ENCODE measurements at regions not wholly inside any gene's neighbourhood (a gene's known extent, or its start where the extent isn't known, plus 50 kb on each side); places are given as distances from the start of the nearest gene placed in this dataset.

DNA sequence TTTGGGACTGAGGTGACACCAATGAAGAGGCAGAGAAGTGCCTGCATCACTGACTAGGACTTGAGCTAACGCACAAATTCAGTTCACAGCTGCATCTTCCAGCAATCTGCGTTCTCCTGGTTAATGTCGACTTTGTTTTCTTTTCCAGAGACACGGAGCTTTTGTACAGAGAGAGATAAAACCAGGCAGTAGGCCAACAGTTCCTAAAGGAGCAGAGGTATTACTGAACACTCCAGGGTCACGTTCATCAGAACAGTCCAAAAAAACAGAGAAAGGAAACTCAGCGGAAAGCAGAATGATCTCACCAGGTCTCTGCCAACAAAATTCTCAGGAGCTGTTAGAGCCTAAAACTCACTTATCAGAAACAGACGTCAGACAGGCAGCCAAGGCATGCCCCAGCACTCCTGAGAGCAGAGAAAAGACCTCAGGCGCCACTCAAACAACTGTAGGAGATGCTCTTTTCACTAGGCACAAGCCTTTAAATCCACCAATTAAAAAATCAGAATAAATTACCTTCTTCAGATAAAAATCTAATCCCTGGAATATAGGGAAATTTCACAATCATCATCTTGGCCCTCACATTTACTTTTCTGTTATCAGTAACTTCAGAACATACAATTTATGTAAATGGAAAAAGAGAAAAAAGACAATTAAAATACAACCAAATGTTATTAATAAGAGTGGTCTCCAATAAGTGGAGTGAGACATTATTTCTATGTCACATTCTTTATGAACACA lies 95.9 kb upstream of the SPTBN1 start:
- Histone ChIP-seq H3K36me3 (ENCODE audit: control insufficient read depth, insufficient read depth, low read length) (no peaks in the 10 kb centered on the region), H3K4me1 (ENCODE audit: control insufficient read depth, insufficient read depth, low read length) (no peaks in the 10 kb centered on the region), H3K27ac (ENCODE audit: low read length) (peak overlapping the region; percentile 13), H3K27me3 (ENCODE audit: control insufficient read depth, insufficient read depth, low read length) (peaks cover 2% of the 10 kb centered on the region), H3K9me3 (ENCODE audit: control insufficient read depth, low read depth, low read length) (no peaks in the 10 kb centered on the region), H3K4me3 (ENCODE audit: low read length) (no peak overlapping the region)
- peak; percentile 25 to 29 for DNase-seq
- 22% methylated on average over 2 of the region's 8 CpGs for WGBS (ENCODE audit: insufficient coverage, low lambda C conversion rate)

DNA sequence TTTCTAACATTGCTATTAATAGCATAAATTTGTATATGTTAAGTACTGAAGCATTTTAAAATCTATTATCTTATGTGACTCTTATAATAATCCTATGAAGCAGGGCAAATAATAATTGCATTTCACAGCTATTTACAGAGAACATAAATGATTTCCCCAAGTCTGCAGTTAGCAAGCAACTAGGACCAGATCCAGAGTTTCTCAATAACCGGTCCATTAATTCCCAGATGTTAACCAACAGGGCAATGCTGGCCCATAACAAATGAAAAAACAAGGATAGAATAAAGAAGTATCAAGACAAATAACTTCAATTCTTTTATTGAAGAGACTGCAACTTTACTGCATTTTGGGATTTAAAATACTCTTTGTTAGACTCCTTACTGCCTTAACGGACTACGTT lies 91.7 kb upstream of the SPTBN1 start:
- no peak for DNase-seq
- no peak overlapping the region for H3K4me3 ChIP-seq (ENCODE audit: low read length)
- H3K9me3 ChIP-seq (ENCODE audit: control insufficient read depth, low read depth, low read length) = no peaks in the 10 kb centered on the region
- no peaks in the 10 kb centered on the region for H3K4me1 ChIP-seq (ENCODE audit: control insufficient read depth, insufficient read depth, low read length)
- WGBS (ENCODE audit: insufficient coverage, low lambda C conversion rate) = no CpG with 5 or more reads among the region's 3 CpGs
- H3K27me3 ChIP-seq (ENCODE audit: control insufficient read depth, insufficient read depth, low read length) = no peaks in the 10 kb centered on the region
- H3K36me3 ChIP-seq (ENCODE audit: control insufficient read depth, insufficient read depth, low read length) = no peaks in the 10 kb centered on the region
- no peak overlapping the region for H3K27ac ChIP-seq (ENCODE audit: low read length)

DNA sequence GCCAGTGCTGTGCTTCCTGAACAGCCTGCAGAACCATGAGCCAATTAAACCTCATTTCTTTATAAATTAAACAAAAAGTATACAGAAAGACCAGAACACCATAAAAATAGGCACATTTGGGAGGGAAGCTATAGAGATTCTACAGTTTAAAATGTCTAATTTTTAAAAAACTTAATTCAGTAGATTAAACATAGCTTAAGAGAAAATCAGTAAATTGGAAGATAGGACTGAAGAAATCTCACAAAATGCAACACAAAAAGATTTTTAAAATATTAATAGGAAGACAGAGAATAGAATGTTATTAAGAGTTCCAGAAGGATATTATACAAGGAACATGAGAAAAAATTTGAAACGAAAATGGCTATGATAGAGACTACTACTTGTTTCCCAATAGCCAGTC lies 90.5 kb upstream of the SPTBN1 start:
- H3K4me1 ChIP-seq (ENCODE audit: control insufficient read depth, insufficient read depth, low read length) = no peaks in the 10 kb centered on the region
- no peak overlapping the region for H3K4me3 ChIP-seq (ENCODE audit: low read length)
- WGBS (ENCODE audit: insufficient coverage, low lambda C conversion rate) = no CpG with 5 or more reads among the region's 1 CpG

DNA sequence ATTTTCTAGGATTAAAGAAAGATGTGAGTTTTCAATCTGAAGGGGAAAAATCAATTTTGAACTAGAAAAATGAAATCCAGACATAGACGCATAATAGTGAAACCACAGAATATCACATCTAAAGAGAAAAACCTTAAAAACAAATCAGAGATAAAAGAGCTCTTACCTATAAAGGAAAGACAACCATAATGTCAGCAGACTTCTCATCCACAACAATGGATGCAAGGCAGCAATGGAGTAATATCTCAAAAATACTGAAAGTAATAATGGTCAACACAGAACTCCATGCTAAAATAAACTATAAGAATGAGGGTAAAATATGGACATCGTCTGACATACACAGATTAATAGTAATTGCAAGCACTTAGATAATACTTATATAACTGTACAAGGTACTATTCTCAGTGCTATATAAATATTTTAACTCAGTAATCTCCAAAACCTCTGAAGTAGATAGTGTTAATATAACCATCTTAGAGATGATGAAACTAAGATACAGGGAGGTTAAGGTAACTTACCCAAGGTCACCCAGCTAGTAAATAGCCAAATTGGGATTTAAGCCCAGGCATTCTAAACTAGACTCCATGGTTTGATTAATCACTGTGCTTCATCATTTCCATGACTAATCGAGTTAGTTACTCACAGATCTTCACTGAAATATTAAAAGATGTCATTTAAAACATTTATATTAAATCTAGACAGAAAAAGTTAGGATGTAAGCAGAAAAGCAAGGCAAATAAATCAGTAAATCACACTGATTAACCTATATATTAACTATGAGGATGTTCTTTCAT lies 89.4 kb upstream of the SPTBN1 start:
- Histone ChIP-seq H3K9me3 (ENCODE audit: control insufficient read depth, low read depth, low read length) (no peaks in the 10 kb centered on the region), H3K4me3 (ENCODE audit: low read length) (no peak overlapping the region), H3K27ac (ENCODE audit: low read length) (no peak overlapping the region), H3K4me1 (ENCODE audit: control insufficient read depth, insufficient read depth, low read length) (no peaks in the 10 kb centered on the region), H3K27me3 (ENCODE audit: control insufficient read depth, insufficient read depth, low read length) (no peaks in the 10 kb centered on the region), H3K36me3 (ENCODE audit: control insufficient read depth, insufficient read depth, low read length) (no peaks in the 10 kb centered on the region)
- DNase-seq = no peak
- WGBS (ENCODE audit: insufficient coverage, low lambda C conversion rate) = 83% methylated on average over 2 of the region's 3 CpGs

More for the DNA sequence above, 90.5 kb upstream of the SPTBN1 start:
- H3K9me3 ChIP-seq (ENCODE audit: control insufficient read depth, low read depth, low read length) = no peaks in the 10 kb centered on the region
- no peaks in the 10 kb centered on the region for H3K27me3 ChIP-seq (ENCODE audit: control insufficient read depth, insufficient read depth, low read length)
- H3K36me3 ChIP-seq (ENCODE audit: control insufficient read depth, insufficient read depth, low read length) = no peaks in the 10 kb centered on the region
- DNase-seq = no peak
- no peak overlapping the region for H3K27ac ChIP-seq (ENCODE audit: low read length)

DNA sequence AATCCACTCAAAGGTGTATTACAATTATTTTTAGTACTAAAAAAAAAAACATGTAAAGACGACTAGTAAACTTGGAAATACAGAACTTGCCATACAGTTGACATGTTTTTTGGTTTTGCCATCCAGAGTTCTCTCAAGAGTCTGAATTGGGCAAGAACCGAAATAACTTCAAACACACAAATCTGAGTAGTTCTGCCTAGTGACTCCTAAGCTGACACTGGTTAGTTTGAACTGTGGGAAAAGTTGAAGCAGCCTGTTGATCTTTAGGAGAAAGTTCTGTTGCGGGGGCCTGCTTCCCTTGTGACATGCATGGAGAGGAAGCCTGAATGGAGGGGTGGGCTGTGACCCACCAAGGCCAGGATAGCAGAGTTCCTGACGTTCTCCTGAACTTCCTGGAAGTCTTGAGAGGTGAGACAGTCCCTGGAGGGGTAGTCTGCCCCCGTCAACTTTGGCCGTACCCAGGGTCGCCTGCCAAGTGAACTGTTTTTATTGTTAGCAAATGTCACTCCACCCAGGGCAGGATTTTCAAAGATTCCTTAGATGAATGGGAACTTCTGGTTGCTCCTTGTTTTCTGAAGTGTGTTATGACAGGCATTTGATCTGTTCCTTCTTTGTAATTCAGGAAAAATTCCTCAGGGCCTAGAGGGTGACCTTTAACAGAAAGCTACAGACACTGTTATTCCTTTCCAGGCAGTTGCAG lies 85.6 kb upstream of the SPTBN1 start:
- 75% methylated on average over 1 of the region's 7 CpGs for WGBS (ENCODE audit: insufficient coverage, low lambda C conversion rate)
- H3K27ac ChIP-seq (ENCODE audit: low read length) = no peak overlapping the region
- H3K36me3 ChIP-seq (ENCODE audit: control insufficient read depth, insufficient read depth, low read length) = no peaks in the 10 kb centered on the region
- no peaks in the 10 kb centered on the region for H3K9me3 ChIP-seq (ENCODE audit: control insufficient read depth, low read depth, low read length)
- no peaks in the 10 kb centered on the region for H3K4me1 ChIP-seq (ENCODE audit: control insufficient read depth, insufficient read depth, low read length)
- no peak overlapping the region for H3K4me3 ChIP-seq (ENCODE audit: low read length)
- H3K27me3 ChIP-seq (ENCODE audit: control insufficient read depth, insufficient read depth, low read length) = no peaks in the 10 kb centered on the region
- no peak for DNase-seq

DNA sequence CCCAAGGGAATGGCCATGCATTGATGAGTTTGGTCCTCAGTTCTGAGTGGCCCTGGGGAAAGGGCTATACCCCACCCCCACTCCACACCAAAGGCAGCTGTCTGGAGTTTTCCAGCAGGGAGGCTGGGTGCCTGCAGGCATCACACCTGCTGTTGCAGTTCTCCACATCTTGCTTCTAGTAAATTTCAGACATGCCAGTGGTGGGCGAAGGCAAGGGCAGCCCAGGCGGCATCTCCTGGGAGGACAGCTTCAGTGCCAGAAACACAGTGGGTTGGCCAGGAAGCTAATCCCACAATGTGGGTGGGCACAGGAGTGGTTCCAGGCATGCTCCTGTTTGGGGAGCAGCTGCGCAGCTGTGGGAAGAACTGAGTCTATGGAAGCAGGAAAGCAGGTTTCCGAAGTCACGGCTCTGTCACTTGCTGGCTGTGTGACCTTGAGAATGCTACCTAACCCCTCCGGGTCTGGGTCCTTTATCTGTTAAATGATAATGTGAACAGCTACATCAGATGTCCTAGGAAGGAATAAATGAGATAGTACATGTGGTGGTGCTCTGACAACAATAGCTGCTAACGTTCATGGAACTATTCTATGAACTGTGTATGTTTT lies 84.6 kb upstream of the SPTBN1 start:
- no peaks in the 10 kb centered on the region for H3K36me3 ChIP-seq (ENCODE audit: control insufficient read depth, insufficient read depth, low read length)
- no peak overlapping the region for H3K27ac ChIP-seq (ENCODE audit: low read length)
- DNase-seq = no peak
- H3K4me1 ChIP-seq (ENCODE audit: control insufficient read depth, insufficient read depth, low read length) = no peaks in the 10 kb centered on the region
- no peak overlapping the region for H3K4me3 ChIP-seq (ENCODE audit: low read length)
- 80% methylated on average over 1 of the region's 7 CpGs for whole genome bisulfite sequencing (ENCODE audit: insufficient coverage, low lambda C conversion rate)
- peaks cover 3% of the 10 kb centered on the region for H3K27me3 ChIP-seq (ENCODE audit: control insufficient read depth, insufficient read depth, low read length)
- no peaks in the 10 kb centered on the region for H3K9me3 ChIP-seq (ENCODE audit: control insufficient read depth, low read depth, low read length)

DNA sequence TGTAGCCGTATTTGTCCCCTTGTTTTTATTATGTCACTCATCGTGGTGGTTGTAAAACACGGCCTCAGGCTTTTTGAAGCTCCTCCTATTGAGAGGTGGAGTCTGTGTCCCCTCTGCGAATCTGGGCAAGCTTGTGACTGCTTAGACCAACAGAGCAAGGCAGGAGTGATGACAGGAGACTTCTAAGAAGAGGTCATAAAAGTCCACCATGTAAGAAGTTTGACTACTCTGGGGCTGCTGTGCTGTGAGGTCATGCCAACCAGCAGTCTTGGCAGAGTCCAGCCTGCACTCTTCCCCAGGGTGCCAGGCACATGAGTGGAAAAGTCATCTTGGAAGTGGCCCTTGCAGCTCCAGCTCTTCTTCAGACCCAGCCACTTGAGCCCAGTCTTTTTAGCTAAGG lies 83.8 kb upstream of the SPTBN1 start:
- no CpG with 5 or more reads among the region's 4 CpGs for WGBS (ENCODE audit: insufficient coverage, low lambda C conversion rate)
- Histone ChIP-seq H3K4me1 (ENCODE audit: control insufficient read depth, insufficient read depth, low read length) (no peaks in the 10 kb centered on the region), H3K36me3 (ENCODE audit: control insufficient read depth, insufficient read depth, low read length) (no peaks in the 10 kb centered on the region), H3K9me3 (ENCODE audit: control insufficient read depth, low read depth, low read length) (no peaks in the 10 kb centered on the region), H3K27me3 (ENCODE audit: control insufficient read depth, insufficient read depth, low read length) (peaks cover 8% of the 10 kb centered on the region), H3K4me3 (ENCODE audit: low read length) (no peak overlapping the region), H3K27ac (ENCODE audit: low read length) (no peak overlapping the region)
- no peak for DNase-seq

DNA sequence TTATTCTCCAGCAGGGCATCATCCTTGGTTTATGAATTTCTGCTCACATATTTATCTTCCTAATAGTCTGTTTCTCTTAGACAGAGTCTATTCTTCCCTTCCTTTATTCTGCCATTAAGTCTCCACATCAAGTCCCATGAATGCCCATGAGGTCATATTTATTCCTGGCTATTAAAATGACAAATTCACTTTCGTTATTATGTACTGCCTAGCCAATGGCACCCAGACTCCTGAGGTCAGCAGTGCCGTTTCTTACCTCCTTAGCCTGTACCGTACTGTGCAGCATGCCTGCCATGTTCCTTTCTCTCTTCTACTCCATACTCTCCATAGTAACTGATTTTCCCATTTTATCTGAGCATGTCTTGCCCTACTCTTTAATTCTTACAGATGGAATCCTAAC lies 82.3 kb upstream of the SPTBN1 start:
- peaks cover 14% of the 10 kb centered on the region for H3K27me3 ChIP-seq (ENCODE audit: control insufficient read depth, insufficient read depth, low read length)
- H3K4me3 ChIP-seq (ENCODE audit: low read length) = no peak overlapping the region
- DNase-seq = no peak
- 83% methylated on average over 2 of the region's 3 CpGs for WGBS (ENCODE audit: insufficient coverage, low lambda C conversion rate)
- no peaks in the 10 kb centered on the region for H3K36me3 ChIP-seq (ENCODE audit: control insufficient read depth, insufficient read depth, low read length)
- H3K4me1 ChIP-seq (ENCODE audit: control insufficient read depth, insufficient read depth, low read length) = no peaks in the 10 kb centered on the region
- no peaks in the 10 kb centered on the region for H3K9me3 ChIP-seq (ENCODE audit: control insufficient read depth, low read depth, low read length)
- no peak overlapping the region for H3K27ac ChIP-seq (ENCODE audit: low read length)

DNA sequence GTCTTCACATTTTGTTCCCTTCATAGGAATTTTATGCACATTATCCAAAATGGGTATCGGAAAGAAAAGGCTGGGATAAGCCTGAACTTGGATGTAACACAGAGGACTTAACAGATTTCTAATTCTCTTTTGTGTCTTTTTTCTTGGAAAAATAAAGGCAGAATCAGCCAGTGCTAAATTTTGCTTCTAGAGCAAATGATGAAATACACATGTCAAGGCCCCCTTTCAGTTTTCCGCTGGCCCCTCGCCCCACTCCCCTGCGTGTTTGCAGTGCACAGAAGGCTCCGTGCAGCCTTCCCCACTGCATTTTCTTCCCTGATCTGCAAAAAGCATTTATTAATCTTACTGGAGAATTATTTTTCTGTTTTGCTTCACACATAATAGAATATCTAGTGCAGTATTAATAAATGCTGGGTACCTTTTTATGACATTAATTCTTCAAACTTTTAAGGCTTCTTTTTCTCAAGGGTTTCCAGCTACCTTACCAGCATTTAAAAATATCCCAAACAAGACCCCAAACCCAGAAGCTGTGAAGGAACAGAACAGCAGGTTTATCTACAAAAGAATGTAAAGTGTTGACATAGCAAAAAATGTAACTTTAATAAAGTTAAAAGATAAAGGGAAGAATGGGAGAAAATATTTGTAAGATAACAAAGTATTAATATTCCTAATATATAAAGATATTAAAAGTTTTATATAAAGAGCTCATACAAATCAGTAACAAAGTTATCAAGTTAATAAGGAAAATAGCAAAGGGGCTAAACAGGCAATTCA lies 81.3 kb upstream of the SPTBN1 start:
- 100% methylated on average over 1 of the region's 5 CpGs for WGBS (ENCODE audit: insufficient coverage, low lambda C conversion rate)
- H3K4me3 ChIP-seq (ENCODE audit: low read length) = no peak overlapping the region

DNA sequence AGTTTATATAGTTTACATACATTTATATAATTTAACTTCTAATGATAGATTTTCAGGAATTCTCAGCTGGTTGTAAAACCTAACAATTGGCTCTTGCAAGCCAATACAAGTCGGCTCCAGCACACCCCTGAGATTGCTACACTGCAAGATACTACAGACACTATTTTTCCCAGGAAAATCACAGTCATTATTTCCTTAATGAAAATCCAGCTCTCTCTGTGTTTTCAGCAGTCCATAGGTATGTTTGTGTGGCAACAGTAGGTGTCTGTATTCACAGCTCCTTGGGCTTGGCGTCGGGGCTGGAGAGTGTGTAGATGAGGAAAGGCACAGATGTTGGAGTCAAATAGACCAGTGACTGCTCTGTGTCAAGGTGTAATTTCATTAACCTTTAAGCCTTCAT lies 78.7 kb upstream of the SPTBN1 start:
- 83% methylated on average over 2 of the region's 3 CpGs for WGBS (ENCODE audit: insufficient coverage, low lambda C conversion rate)
- Histone ChIP-seq H3K27ac (ENCODE audit: low read length) (no peak overlapping the region), H3K9me3 (ENCODE audit: control insufficient read depth, low read depth, low read length) (no peaks in the 10 kb centered on the region), H3K27me3 (ENCODE audit: control insufficient read depth, insufficient read depth, low read length) (peaks cover 17% of the 10 kb centered on the region), H3K4me3 (ENCODE audit: low read length) (no peak overlapping the region), H3K4me1 (ENCODE audit: control insufficient read depth, insufficient read depth, low read length) (no peaks in the 10 kb centered on the region), H3K36me3 (ENCODE audit: control insufficient read depth, insufficient read depth, low read length) (no peaks in the 10 kb centered on the region)
- DNase-seq = no peak

More for the DNA sequence above, 81.3 kb upstream of the SPTBN1 start:
- DNase-seq = no peak
- H3K4me1 ChIP-seq (ENCODE audit: control insufficient read depth, insufficient read depth, low read length) = no peaks in the 10 kb centered on the region
- H3K27ac ChIP-seq (ENCODE audit: low read length) = no peak overlapping the region
- H3K9me3 ChIP-seq (ENCODE audit: control insufficient read depth, low read depth, low read length) = no peaks in the 10 kb centered on the region
- H3K36me3 ChIP-seq (ENCODE audit: control insufficient read depth, insufficient read depth, low read length) = no peaks in the 10 kb centered on the region
- H3K27me3 ChIP-seq (ENCODE audit: control insufficient read depth, insufficient read depth, low read length) = peaks cover 17% of the 10 kb centered on the region

All from large intestine (tissue), 3 donors.